VCaP (cell line): ENCODE measurements at regions not wholly inside any gene's neighbourhood (a gene's known extent, or its start where the extent isn't known, plus 50 kb on each side); places are given as distances from the start of the nearest gene placed in this dataset.
"Not testable (repeated sequence)": the region's sequence is repeated elsewhere in the genome, so short reads cannot be mapped to it uniquely, and the experiment has no call there.

Experiments
- H3K27ac ChIP-seq: fragments of 450-650 bp; 2 replicates; pipeline ENCODE4 v1.5.1; 2017
- CTCF ChIP-seq: fragments of 450-650 bp; conservative IDR thresholded peaks from 2 replicates; pipeline ENCODE4 v1.5.1; 2017; ENCODE audit warnings: mild to moderate bottlenecking, moderate library complexity

GRCh38 chr1:212166644-212167043, 118.6 kb upstream of the PPP2R5A start:
- TF ChIP-seq CTCF = no peak
- no peak overlapping the region for H3K27ac ChIP-seq

GRCh38 chr1:212167098-212167497, 118.1 kb upstream of the PPP2R5A start:
- TF ChIP-seq CTCF = no peak
- no peak overlapping the region for H3K27ac ChIP-seq

GRCh38 chr1:212173567-212173966, 111.6 kb upstream of the PPP2R5A start:
- no peak for TF ChIP-seq CTCF
- no peak overlapping the region for H3K27ac ChIP-seq

GRCh38 chr1:212174295-212174694, 110.9 kb upstream of the PPP2R5A start:
- H3K27ac ChIP-seq = not testable (repeated sequence)

GRCh38 chr1:212177542-212177941, 107.7 kb upstream of the PPP2R5A start:
- no peak overlapping the region for H3K27ac ChIP-seq
- no peak for TF ChIP-seq CTCF

- no peak for TF ChIP-seq CTCF
- no peak overlapping the region for H3K27ac ChIP-seq
Observed at GRCh38 chr1:212178851-212179250, 106.4 kb upstream of the PPP2R5A start.

- no peak for TF ChIP-seq CTCF
- no peak overlapping the region for H3K27ac ChIP-seq
Observed at GRCh38 chr1:212179394-212180076, 105.7 kb upstream of the PPP2R5A start.

- H3K27ac ChIP-seq = no peak overlapping the region
- no peak for TF ChIP-seq CTCF
Observed at GRCh38 chr1:212181015-212181882, 104.0 kb upstream of the PPP2R5A start.
